ENCODE measurements at regions not wholly inside any gene's neighbourhood (a gene's known extent, or its start where the extent isn't known, plus 50 kb on each side); places are given as distances from the start of the nearest gene placed in this dataset.

DNA sequence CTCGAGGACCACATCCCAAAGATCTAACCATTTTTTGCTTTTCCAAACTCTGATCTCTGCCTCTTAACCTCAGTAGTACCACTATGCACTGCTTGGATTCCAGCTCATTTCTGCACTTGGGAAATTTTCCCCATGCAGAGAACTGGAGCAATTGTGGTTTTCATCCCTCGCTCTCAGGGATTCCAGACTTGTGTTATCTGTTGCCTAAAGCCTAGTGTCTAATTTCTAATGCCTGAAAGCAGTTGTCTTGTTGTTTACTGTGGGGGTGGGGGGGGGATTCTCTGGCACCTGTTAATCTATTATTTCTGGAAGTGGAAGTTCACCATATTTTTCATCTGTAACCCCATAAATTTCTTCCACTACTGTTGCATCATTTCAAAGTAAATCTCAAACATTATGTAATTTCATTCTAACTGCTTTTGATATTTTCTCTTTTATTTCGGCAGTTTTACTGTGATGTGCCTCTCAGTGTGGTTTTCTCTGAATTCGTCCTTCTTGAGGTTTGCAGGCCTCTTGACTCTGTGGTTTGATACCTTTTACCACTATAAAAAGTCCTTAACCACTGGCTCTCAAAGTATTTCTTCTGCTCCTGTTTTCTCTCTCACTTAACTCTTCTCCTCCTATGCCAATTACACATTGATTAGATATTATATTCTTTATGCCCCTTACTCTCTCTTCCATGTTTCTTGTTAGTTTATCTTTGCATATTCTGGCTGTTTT is 205.6 kb upstream of the EOLA2 start:
- DNase-seq: no peak

DNA sequence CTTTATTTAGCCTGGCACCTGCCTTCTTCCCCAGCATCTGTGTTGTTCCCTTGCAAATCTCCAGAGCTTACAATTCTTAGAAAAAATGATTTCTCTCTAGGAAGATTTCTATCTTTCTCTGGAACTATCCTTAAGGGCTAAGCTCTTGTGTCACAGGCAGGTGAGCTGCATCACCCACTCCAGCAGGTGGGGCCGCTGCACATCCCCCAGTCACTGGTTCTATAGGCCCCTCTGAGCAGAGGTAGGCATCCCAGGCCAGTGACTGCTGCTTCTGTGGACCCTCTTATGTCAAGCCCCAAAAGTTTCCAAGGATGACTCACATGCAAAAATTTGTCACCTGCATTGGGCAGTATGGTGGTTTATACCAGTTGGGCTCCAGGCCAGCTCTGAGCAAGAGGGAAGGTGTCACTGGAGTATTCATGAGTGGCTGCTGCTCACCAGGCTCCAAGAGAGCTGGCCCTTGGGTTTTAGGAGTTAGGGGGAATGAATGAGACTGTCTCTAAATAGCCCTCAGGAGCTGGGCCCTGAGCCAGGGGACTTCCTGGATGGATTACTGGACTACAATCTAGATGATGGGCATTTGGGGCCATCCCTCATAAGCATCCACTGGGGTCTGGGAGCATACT is 208.1 kb upstream of the EOLA2 start:
- no peak for DNase-seq

DNA sequence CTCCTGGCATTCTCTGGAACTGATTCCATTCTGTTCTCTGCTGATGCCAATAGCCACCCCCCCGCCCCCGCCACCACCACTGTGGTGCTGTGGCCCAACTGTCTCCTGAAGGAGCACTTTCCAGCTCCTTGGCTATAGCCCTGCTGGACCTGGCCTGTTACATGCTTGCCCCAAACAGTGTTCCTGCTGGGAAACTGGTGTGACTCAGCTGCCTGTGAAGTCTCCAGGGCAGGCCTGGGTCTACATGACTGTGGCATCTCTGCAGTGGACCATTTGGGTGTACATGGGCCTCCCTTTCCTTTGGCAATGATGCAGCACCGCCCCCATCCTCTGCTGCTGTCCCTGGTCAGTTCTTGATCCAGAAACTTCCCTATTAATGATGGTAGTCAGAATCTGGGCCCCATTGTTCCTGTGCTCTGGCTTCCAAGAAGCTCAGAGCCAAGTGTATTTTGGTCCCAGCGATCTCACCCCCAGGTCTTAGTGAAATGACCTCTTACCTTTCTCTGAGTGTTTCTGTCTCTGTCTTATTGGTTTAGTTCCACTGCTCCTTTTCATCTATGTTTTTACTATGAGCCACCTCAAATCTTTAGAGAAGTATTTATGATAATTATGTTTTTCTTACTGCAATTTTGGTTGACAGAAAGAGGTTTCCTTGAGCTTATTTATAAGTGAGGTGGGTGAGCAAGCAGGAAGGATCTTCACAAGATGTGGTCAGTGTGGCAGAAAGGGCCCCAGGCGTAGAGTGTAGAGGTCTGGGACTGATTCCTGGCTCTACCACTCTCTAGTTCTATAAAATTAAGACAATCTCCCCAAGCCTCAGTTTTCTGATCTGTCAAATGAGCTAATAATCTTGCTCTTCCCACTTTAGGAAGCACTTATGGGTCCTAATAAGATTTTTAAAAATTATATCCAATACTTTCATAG is 210.7 kb upstream of the EOLA2 start:
- DNase-seq: no peak

DNA sequence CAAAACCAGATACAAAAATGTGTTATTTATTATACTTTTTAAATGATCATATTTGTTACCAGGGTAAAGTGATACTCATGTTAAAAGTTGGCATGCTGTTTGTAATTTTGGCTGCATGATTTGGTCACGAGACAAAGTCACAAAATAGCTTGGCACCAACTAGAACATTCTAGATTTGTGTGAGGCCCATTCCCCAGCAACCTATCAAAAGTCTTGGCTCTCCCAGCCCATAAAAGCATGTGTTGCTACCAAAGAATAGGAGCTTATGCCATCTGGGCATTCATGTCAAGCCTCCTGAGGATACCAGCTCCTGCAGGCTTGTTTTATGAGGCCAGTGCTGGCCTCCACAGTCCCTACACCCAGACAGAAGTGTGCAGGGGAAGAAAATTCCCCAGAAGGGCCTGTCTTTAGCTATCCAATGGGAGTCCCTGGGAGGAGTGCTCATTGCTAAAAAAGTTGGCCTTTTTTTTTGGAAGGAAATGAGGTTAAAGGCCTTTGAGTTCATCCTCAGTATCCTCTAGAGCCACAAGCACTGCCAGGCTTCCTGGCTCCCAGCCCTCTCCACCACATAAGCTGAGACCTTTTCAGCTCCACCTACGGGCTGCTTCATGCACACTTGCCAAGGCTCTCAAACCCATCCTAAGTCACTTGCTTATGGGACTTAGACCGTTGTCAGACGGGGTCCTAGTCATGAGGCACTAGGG is 211.9 kb upstream of the EOLA2 start:
- DNase-seq: peak; percentile 22

DNA sequence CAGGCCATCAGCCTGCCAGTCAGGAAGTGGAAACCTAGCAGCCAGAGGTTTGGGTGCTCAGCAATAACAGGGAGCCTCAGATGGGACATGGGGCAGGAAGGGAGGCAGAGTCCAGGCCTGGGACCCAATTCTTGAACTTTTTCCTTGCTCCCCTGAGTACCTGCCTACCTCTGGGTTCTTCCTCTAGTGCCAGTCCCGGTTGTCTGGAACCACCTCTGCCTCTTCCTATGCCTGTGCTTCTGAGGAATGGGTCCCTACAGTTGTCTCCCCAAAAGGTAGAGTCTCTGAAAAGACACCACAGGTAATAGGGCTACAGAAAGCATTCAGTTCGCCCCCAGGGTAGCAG is 212.4 kb upstream of the MAMLD1 start:
- no peak for DNase-seq

DNA sequence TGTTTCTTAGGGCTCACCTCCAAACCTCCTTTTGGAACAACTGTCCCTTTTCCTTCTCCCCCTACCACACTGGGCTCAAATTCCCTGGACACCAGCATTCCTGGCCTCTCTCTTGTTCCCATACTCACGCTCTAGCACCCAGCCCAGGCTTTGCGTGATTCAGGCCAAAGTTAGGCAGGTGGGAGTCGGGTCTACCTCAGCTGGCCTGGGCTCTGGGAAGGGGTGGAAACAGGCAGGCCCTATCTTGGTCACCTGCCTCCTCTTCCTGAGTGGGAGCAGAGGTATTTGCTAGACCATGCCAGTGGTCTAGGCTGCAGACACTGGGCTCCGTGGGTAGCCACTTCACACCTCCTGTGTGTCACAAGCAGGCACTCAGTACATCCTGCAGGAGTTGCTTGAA is 211.1 kb upstream of the MAMLD1 start:
- no peak for DNase-seq

DNA sequence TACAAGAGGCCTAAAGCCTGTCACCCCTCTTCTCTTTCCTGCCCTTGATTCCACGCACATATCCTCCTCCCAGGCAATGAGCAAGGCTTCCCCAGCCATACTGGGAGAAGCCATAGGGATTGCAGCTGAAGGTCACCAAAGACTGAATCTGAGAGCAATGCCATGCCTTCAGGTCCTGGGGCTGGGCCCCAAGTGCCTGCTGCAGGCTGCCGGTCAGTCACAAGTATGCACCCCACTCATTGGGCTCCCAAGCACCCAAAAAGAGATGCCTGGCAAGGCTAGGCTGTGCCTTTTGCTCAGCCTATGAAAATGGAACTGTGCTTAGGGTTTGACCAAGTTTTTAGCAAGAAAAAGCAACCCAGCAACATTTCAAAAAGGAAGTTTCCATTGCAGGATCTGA is 210.6 kb upstream of the MAMLD1 start:
- DNase-seq: no peak

DNA sequence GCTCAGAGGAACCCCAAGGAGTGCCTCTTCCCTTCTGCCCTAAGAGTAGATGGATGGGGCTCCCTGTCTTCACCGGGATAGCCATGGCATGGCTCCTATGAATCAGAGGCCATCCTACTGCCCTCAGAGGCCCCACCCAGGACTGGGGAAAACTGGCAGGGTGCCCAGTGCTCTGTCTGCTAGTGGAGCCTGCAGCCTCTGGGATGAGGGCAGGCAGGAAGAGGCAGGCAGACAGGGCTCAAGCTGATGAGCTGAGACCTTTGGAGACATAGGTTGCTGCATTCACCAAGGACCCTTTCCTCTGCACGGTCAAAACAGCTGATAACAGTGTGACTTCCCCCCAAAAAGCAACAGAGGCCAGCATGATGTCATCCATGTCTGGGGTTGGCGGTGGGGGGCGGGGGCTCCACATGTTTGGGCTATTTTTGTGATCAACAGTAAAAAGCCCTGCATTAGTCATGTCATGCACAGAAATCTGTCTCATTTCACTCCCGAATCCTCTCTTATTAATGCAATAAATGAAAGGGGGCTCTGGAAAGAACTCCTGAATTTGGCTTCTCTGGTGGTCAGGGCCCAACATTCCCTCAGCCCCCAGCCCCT is 207.6 kb upstream of the MAMLD1 start:
- DNase-seq: no peak

DNA sequence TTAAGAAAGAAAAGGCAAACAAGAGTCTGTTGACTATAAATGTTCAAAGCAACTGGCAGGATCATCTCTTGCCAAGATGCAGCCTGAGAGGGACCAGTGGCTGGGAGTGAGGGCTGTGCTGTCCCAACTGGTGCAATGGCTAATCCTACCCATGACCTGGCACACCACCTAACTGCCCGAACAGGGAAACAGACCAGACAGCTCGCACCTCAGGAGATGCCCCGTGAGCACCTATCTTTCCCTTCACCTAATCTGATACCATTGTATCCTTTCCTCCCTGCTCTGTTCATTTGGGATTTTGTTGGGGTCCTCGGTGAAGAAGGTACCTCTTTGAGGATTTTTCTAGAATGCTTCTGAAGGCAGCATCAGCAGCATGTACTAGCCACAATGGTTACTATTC is 206.5 kb upstream of the MAMLD1 start:
- DNase-seq: no peak

DNA sequence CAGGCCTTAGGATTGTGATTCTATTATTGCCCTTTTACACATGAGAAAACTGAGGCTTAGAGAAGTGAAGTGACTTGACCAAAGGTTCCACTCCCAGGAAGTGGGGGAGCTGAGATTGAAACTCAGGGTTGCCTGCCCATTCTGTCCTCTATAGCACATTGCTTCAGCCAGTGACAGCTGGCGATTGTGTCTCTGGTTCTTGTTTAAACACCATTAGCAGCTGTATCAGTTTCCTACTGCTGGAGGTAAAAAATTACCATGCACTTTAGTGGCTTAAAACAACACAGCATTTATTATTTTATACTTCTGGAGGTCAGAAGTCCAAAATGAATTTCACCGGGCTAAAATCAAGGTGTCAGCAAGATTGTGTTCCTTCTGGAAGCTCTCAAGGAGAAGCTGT is 205.8 kb upstream of the MAMLD1 start:
- no peak for DNase-seq

DNA sequence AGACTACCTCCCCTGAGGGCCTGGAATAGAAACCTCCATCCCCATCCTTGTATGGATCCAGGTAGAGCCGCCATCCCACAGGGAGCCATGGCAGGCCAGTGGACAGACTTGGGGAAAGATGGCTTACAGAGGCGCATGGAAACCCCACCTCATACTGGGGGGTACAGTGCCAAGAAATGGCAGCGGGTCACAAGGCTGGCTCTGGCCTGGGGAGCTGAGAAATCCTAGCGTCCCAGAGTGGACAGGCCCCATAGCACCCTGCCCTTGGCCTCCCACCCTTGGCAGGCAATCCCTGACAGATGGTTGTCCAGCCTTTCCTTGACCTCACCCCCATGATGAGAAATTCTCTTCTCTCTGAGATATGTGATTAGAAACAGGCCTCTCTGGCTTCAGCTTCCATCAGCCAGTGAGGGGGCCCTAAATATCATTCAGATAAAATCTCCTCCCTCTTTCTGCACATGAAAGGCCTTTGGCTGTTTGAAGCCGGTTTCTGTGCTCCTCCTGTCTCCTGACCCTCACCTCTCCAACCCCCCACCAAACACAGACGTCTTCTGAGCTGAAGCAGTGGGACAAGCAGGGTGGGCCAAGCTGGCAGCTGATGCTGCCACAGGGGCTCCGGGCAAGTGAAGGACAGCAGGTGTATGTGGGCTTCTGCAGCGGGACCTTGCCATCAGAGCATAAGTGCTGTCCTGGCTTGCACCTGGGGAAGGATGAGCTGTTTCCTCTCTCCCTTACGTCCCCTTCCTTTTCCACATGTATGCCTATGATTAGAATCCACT is 204.4 kb upstream of the MAMLD1 start:
- no peak for DNase-seq

DNA sequence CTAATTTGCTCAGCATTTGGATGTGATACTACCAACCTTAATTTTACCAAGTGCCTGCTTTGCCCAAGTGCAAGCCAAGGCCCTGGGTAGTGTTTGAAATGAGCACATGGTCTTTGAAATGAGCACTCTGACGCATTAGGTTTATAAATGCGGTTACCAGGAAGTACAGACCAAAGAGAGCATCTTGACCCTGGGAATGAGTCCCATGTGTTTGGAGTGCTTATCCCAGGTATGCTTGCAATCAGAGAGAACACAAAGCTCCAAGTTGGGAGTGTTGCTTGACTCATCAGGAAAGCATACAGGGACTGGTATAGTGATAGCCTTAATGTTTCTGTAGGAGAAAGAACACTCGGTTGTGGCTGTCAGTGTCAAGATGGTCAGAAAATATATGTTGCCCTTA is 203.6 kb upstream of the MAMLD1 start:
- no peak for DNase-seq

DNA sequence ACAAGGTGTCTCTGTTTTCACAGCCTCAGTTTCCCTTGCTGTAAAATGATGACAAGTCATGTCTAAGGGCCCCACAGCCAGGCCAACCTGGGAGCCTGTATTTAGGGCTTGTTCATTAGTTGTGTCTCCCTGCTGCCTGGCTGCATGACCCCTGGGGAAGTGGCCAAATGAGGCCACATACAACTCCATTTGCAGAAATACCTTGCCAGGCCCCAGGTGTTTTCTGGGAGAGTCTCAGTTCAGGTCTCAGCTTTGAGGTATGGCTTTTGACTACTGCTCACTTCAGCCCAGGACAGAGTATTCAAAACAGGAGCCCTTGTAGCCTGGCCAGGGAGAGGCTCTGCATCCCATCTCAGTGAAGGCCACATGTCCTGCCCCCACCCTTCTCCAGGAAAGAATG is 202.5 kb upstream of the MAMLD1 start:
- DNase-seq: no peak

DNA sequence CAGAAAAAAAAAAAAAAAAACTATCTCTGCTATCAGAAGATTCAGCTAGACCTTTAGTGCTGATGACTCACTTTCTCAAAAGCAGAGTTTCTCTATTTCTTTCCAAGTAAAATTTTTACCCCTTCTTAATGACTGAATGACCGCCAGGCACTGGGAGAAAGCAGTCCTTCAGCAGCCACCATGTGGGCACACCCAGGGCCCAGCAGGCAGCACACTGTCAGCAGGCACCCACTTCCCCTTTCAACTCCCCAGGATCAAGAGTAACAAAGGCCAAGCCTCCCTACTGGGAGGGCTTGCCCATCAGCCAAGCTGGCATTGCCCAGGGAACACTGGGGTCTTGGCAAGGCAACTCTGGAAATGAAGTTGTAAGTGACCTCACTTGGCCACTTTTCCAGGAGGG is 201.9 kb upstream of the MAMLD1 start:
- no peak for DNase-seq

DNA sequence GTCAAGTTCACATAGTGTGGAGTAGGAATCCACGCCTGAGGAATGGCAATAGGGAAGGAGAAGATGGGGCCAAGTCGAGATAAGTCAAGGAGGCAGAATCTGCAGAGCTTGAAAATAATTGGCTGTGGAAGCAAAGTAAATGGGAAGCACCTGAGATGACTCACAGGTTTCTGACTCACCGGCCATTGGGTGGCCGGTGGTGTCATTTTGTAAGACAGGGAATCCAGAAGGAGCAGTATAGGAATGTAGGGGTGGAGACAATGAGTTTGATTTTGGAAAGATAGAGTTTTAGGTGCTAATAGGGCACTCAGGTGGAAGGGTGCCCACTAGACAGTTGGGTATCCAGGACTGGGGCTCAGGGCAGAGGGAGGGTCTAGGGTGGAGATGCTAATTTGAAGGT is 201.0 kb upstream of the MAMLD1 start:
- DNase-seq: no peak

DNA sequence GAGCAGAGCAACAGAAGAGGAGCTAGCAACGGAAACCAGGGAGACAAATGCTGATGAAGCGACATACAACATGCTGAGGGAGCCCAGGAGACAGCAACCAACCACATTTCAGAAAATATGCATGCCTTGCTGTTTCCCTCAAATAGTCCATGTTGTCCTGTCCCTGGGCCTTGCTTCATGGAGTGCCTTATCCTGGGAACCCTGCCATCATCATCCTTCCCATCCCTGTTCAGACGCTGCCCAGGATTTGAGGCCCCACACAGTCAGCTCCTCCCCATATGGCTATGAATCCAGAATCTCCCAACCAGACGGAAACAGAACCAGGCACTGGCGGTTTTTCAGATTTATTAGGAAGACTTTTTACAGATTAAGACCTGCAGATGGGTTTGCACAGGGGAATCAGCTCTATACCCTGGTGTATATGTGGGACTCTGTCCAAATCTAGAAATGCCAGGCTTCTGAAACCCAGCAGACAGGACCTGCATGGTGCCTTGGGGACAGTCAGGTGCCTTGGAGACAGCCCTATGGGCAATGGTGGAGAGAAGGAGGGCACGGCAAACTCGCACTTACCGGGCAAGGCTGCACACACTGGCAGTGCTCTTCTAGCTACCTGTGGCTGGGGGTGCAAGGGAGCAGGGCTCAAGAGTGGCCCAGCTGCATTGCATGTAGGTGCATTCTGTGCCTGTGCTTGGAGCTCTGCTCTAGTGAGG is 199.7 kb upstream of the MAMLD1 start:
- DNase-seq: no peak

DNA sequence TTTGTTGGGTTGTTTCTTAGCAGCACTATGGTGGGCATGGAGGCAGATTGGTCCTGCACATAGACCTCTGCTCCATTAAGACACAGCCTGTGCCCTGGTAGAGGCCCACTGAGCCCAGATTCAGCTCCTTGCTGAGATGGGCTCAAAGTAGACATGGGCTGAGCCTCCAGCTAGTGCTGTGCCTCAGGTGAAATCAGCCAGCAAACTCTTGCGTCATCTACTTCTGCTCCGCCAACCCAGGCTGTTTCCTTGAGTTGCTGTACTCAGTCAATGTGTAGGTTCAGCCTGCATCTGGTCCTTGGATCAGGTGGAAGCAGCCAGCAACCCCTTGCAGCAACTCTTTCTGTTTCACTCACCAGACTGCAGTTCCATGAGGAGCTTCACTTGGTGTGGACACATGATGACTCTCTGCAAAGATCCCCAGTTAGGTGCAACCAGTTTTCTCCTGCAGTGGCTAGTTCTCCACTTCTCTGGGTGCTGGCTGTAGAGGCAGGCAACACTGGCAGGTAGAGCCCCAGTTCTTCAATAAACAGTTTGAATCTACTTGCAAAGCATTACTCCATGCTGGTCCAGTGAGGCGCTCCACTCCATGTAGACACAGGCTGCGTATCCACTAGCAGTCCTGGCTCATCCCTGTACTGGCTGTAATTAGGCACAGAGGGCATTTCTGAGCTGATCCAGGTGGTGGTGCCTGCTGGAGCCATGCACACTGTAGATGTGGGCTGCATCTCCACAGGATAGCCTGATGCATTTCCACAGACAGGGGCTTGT is 199.0 kb upstream of the MAMLD1 start:
- DNase-seq: no peak

DNA sequence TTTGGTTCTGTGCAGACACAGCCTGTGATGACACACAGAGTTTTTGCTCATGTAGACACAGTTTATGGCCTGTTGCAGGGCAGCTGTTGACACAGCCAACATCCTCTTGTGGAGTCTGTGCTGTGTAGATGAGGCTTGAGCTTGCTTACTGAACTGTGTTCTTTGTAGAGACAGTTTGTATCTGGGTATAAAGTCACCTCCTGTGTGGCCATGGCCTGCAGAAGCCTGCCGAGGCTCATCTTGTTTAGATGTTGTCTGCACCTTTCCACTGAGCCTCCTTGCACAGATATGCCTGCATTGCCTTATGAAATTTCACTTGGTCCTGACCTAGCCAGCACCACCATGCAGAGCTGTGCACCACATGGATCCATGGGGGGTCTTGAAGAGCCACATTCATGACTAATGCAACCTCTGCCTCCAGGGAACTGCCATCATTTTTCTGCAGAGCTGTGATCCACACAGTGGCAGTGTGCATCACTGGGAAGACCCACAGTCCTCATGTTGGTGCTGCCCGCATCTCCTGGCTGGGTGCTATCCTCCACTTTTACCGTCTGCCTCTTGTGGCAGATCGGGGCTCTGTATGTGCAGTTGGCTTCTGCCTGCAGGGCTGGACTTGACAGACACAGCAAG is 198.0 kb upstream of the MAMLD1 start:
- DNase-seq: no peak

DNA sequence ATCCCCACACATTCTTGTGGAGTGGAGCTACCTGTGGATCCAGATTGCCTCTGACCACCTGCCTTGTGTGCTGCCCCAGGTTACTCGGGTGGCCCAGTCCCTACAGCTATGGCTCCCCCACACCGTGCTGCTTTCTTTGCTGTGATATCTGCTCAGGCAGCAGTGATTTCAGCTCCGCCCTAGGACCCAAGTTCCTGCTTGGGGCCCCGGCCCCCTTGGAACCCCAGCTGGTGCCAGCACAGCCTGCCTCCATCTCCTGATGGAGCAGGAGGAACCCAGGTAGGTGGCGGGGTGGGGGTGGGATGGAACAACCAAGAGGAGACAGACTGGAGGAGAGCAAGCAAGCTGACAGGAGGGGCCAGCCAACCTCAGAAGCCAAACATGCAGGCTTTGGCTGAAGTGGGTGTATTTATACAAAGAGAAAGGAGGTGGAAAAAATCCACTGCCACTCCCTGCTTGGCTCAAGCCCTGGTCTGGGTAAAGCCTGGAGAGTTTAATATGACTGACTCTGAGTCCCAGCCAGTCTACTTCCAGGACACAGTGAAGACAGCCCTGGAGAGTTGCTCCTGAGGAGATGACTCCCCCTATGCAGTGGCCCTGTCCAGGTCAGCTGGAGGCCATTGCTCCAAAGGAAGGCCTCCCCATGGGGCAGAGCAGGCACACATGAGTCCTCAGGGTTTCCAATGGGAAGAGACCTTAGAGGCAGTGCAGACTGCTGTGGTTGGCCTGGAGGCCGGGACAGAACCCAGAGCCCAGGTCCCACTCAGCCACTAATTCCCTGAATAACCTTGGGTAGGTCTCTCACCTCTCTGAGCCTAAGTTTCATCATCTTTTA is 197.1 kb upstream of the MAMLD1 start:
- no peak for DNase-seq
